ENCODE measurements at regions not wholly inside any gene's neighbourhood (a gene's known extent, or its start where the extent isn't known, plus 50 kb on each side); places are given as distances from the start of the nearest gene placed in this dataset.

- no peak overlapping the region for H3K27ac ChIP-seq (ENCODE audit: low read length)
- H2AFZ ChIP-seq (ENCODE audit: low read depth, low read length) = no peak overlapping the region
- H3K4me3 ChIP-seq (ENCODE audit: low read length) = no peak overlapping the region
Observed at GRCh38 chr1:60622486-60622885, 459.9 kb upstream of the NFIA start.

DNA sequence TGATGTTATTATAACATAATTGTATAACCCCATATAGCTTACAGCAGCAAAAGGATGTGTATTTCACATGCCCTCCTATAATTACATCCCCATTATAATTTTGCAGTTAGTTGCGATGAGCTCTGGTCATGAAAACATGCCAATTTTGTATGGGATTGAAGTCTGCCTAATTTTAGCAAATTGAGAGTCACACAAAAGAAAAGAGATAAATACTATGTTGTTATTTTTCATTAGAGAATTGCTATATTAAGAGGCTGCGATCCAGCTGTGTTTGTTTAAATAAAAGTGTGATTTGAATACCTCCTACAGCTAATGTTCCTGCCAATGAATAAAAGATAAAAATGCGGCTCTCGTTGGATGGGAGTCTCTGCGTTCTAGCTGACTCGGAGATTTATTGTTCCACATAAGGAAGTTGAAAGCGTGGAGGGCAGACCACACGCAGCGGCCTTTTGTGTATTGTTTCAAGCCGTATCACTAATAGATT lies 461.0 kb upstream of the NFIA start:
- H3K27ac ChIP-seq (ENCODE audit: low read length) = no peak overlapping the region
- H3K9me3 ChIP-seq (ENCODE audit: insufficient read depth, low read length) = no peaks in the 10 kb centered on the region
- H3K27me3 ChIP-seq (ENCODE audit: low read depth, low read length) = no peaks in the 10 kb centered on the region
- no peak overlapping the region for H3K4me3 ChIP-seq (ENCODE audit: low read length)
- no peak for TF ChIP-seq EZH2phosphoT487 (IDR thresholded peaks at IDR 0.05; ENCODE audit: low read depth)
- TF ChIP-seq, protein P1, sequence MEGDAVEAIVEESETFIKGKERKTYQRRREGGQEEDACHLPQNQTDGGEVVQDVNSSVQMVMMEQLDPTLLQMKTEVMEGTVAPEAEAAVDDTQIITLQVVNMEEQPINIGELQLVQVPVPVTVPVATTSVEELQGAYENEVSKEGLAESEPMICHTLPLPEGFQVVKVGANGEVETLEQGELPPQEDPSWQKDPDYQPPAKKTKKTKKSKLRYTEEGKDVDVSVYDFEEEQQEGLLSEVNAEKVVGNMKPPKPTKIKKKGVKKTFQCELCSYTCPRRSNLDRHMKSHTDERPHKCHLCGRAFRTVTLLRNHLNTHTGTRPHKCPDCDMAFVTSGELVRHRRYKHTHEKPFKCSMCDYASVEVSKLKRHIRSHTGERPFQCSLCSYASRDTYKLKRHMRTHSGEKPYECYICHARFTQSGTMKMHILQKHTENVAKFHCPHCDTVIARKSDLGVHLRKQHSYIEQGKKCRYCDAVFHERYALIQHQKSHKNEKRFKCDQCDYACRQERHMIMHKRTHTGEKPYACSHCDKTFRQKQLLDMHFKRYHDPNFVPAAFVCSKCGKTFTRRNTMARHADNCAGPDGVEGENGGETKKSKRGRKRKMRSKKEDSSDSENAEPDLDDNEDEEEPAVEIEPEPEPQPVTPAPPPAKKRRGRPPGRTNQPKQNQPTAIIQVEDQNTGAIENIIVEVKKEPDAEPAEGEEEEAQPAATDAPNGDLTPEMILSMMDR (IDR thresholded peaks at IDR 0.05; ENCODE audit: low read depth, low read length) = no peak
- H3K9ac ChIP-seq (ENCODE audit: low read length) = no peak overlapping the region
- H3K79me2 ChIP-seq (ENCODE audit: low read length) = no peaks in the 10 kb centered on the region
- H4K20me1 ChIP-seq (ENCODE audit: insufficient read depth, low read length) = no peaks in the 10 kb centered on the region
- H3K4me1 ChIP-seq (ENCODE audit: low read length) = no peaks in the 10 kb centered on the region
- no peaks in the 10 kb centered on the region for H3K36me3 ChIP-seq (replicated peaks; ENCODE audit: low read depth, low read length)
- H2AFZ ChIP-seq (ENCODE audit: low read depth, low read length) = no peak overlapping the region
- no peak overlapping the region for H3K4me2 ChIP-seq (ENCODE audit: low read length)

More at GRCh38 chr1:60622486-60622885, 459.9 kb upstream of the NFIA start:
- Histone ChIP-seq H3K27me3 (ENCODE audit: low read depth, low read length) (no peaks in the 10 kb centered on the region), H4K20me1 (ENCODE audit: insufficient read depth, low read length) (no peaks in the 10 kb centered on the region), H3K9me3 (ENCODE audit: insufficient read depth, low read length) (no peaks in the 10 kb centered on the region), H3K9ac (ENCODE audit: low read length) (no peak overlapping the region), H3K4me2 (ENCODE audit: low read length) (no peak overlapping the region), H3K79me2 (ENCODE audit: low read length) (no peaks in the 10 kb centered on the region), H3K4me1 (ENCODE audit: low read length) (no peaks in the 10 kb centered on the region), H3K36me3 (replicated peaks; ENCODE audit: low read depth, low read length) (no peaks in the 10 kb centered on the region)
- no peak for TF ChIP-seq EZH2phosphoT487 (IDR thresholded peaks at IDR 0.05; ENCODE audit: low read depth)
- TF ChIP-seq, protein P1 (IDR thresholded peaks at IDR 0.05; ENCODE audit: low read depth, low read length) = no peak

DNA sequence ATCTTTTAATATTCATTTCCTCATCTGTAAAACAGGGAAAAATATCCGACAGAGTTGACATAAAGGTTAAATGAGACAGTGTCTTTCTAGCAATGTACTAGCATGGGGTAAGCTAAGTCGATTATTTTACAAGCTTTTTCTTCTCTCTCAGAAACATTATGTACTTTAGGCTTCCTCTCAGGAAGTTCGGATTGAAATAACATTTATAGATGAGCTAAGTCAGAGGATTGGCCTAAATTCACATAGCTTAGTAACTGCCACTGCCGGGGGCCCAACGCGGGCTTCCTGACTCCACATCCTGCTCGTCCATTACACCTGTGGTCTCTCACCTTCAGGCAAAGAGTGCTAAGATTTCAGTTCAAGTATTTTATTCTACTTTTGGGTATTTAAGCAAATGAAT lies 462.3 kb upstream of the NFIA start:
- Histone ChIP-seq H4K20me1 (ENCODE audit: insufficient read depth, low read length) (no peaks in the 10 kb centered on the region), H3K9ac (ENCODE audit: low read length) (no peak overlapping the region), H3K27ac (ENCODE audit: low read length) (no peak overlapping the region), H2AFZ (ENCODE audit: low read depth, low read length) (no peak overlapping the region), H3K79me2 (ENCODE audit: low read length) (no peaks in the 10 kb centered on the region), H3K4me1 (ENCODE audit: low read length) (no peaks in the 10 kb centered on the region), H3K36me3 (replicated peaks; ENCODE audit: low read depth, low read length) (no peaks in the 10 kb centered on the region), H3K4me2 (ENCODE audit: low read length) (no peak overlapping the region), H3K4me3 (ENCODE audit: low read length) (no peak overlapping the region), H3K9me3 (ENCODE audit: insufficient read depth, low read length) (no peaks in the 10 kb centered on the region), H3K27me3 (ENCODE audit: low read depth, low read length) (no peaks in the 10 kb centered on the region)
- TF ChIP-seq EZH2phosphoT487 (IDR thresholded peaks at IDR 0.05; ENCODE audit: low read depth) = no peak

DNA sequence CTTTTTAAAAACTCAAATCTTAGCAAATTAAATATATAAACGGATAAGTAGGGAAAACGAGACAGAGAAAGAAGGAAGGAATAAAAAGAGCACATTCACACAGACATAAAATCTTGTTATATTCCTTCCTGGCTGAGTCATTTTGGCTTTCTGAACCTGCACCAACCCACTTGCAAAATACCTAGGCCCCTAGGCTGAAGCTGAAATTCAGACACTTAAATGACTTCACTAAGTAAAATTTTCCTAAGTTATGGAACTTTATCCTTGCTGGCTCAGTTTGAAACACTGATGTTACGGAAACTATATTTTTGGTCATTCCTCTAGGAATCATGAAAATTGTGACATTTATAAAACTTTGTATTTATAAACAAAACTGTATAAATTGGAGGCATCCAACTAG lies 462.8 kb upstream of the NFIA start:
- H3K9me3 ChIP-seq (ENCODE audit: insufficient read depth, low read length) = no peaks in the 10 kb centered on the region
- no peak overlapping the region for H3K4me3 ChIP-seq (ENCODE audit: low read length)
- no peak overlapping the region for H3K4me2 ChIP-seq (ENCODE audit: low read length)
- H3K4me1 ChIP-seq (ENCODE audit: low read length) = no peaks in the 10 kb centered on the region
- TF ChIP-seq, protein P1 (IDR thresholded peaks at IDR 0.05; ENCODE audit: low read depth, low read length) = no peak
- TF ChIP-seq EZH2phosphoT487 (IDR thresholded peaks at IDR 0.05; ENCODE audit: low read depth) = no peak
- no peak overlapping the region for H3K27ac ChIP-seq (ENCODE audit: low read length)
- no peak overlapping the region for H2AFZ ChIP-seq (ENCODE audit: low read depth, low read length)
- no peaks in the 10 kb centered on the region for H3K36me3 ChIP-seq (replicated peaks; ENCODE audit: low read depth, low read length)
- no peak overlapping the region for H3K9ac ChIP-seq (ENCODE audit: low read length)
- H4K20me1 ChIP-seq (ENCODE audit: insufficient read depth, low read length) = no peaks in the 10 kb centered on the region
- H3K79me2 ChIP-seq (ENCODE audit: low read length) = no peaks in the 10 kb centered on the region
- H3K27me3 ChIP-seq (ENCODE audit: low read depth, low read length) = no peaks in the 10 kb centered on the region

GRCh38 chr1:60615666-60616065 lies 466.7 kb upstream of the NFIA start:
- Histone ChIP-seq H3K9me3 (ENCODE audit: insufficient read depth, low read length) (no peaks in the 10 kb centered on the region), H3K4me3 (ENCODE audit: low read length) (no peak overlapping the region), H3K4me2 (ENCODE audit: low read length) (no peak overlapping the region), H2AFZ (ENCODE audit: low read depth, low read length) (no peak overlapping the region), H3K36me3 (replicated peaks; ENCODE audit: low read depth, low read length) (no peaks in the 10 kb centered on the region), H3K4me1 (ENCODE audit: low read length) (no peaks in the 10 kb centered on the region), H3K9ac (ENCODE audit: low read length) (no peak overlapping the region), H3K27ac (ENCODE audit: low read length) (no peak overlapping the region), H3K27me3 (ENCODE audit: low read depth, low read length) (no peaks in the 10 kb centered on the region), H3K79me2 (ENCODE audit: low read length) (no peaks in the 10 kb centered on the region), H4K20me1 (ENCODE audit: insufficient read depth, low read length) (no peaks in the 10 kb centered on the region)
- no peak for TF ChIP-seq EZH2phosphoT487 (IDR thresholded peaks at IDR 0.05; ENCODE audit: low read depth)
- TF ChIP-seq, protein P1 (IDR thresholded peaks at IDR 0.05; ENCODE audit: low read depth, low read length) = no peak

Measured in OCI-LY3 (cell line).